ENCODE measurements at regions not wholly inside any gene's neighbourhood (a gene's known extent, or its start where the extent isn't known, plus 50 kb on each side); places are given as distances from the start of the nearest gene placed in this dataset.

- no peak for TF ChIP-seq CTCF (IDR thresholded peaks at IDR 0.05 in 4 of 5, conservative IDR thresholded peaks at IDR 0.05 in 1 of 5)
- no peak for TF ChIP-seq POLR2A (IDR thresholded peaks at IDR 0.05)
Measured at GRCh38 chr11:42762348-42762747, 549.4 kb upstream of the API5 start.
